BJ (cell line): ENCODE measurements at regions not wholly inside any gene's neighbourhood (a gene's known extent, or its start where the extent isn't known, plus 50 kb on each side); places are given as distances from the start of the nearest gene placed in this dataset.
"Not testable (repeated sequence)": the region's sequence is repeated elsewhere in the genome, so short reads cannot be mapped to it uniquely, and the experiment has no call there.

Experiments used
- CTCF ChIA-PET: fragments of 350-600 bp; formaldehyde crosslinking; extraction: SDS; loops from one replicate; lab custom pipeline; 2021; ENCODE audit warnings: antibody characterized with exemption, inconsistent platforms; lab: Yijun Ruan, JAX
- POLR2A ChIA-PET: fragments of 300-600 bp; sonication (Branson Sonifier 250); formaldehyde crosslinking; extraction: SDS; loops from one replicate; lab custom pipeline; 2021; ENCODE audit warnings: antibody characterized with exemption; lab: Charles Lee
- DNase-seq: peaks from one replicate; pipeline ENCODE4 v3.0.0-alpha.2; 2011; ENCODE audit warnings: low read depth
- H3K27me3 ChIP-seq: 2 replicates; pipeline ENCODE4 v1.6.0; 2011; ENCODE audit warnings: low read length; ENCODE audit not compliant: control insufficient read depth, insufficient read depth
- H3K36me3 ChIP-seq: 2 replicates; pipeline ENCODE4 v1.5.1; 2011; ENCODE audit warnings: low read length; ENCODE audit not compliant: control insufficient read depth, insufficient read depth
- H3K4me3 ChIP-seq: 2 replicates; pipeline ENCODE4 v1.5.1; 2011; ENCODE audit warnings: low read depth, mild to moderate bottlenecking, control low read depth, low read length
- TF ChIP-seq, protein P1 (sequence below): IDR thresholded peaks from 2 replicates; pipeline ENCODE4 v1.5.1; 2011; ENCODE audit warnings: low read depth, mild to moderate bottlenecking, control low read depth, inconsistent platforms, low read length, moderate library complexity; ENCODE audit not compliant: insufficient read depth

DNA sequence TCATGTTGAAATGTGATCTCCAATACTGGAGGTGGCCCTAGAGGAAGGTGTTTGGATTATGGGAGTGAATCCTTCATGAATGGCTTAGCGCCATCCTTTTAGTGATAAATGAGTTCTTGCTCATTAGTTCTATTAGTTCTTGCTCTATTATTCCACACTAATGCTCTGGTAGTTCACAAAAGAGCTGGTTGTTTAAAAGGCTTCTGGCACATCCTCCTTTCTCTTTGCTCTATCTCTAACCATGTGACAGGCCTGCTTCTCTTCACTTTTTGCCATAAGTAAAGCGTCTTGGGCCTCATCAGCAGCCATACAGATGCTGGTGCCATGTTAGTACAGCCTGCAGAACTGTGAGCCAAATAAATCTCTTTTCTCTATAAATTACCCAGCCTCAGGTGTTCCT, 469.9 kb downstream of the GUCY1A2 start:
- POLR2A ChIA-PET, result no interaction called here
- CTCF ChIA-PET, result no interaction called here
- DNase-seq, result no peak
- TF ChIP-seq, protein P1, sequence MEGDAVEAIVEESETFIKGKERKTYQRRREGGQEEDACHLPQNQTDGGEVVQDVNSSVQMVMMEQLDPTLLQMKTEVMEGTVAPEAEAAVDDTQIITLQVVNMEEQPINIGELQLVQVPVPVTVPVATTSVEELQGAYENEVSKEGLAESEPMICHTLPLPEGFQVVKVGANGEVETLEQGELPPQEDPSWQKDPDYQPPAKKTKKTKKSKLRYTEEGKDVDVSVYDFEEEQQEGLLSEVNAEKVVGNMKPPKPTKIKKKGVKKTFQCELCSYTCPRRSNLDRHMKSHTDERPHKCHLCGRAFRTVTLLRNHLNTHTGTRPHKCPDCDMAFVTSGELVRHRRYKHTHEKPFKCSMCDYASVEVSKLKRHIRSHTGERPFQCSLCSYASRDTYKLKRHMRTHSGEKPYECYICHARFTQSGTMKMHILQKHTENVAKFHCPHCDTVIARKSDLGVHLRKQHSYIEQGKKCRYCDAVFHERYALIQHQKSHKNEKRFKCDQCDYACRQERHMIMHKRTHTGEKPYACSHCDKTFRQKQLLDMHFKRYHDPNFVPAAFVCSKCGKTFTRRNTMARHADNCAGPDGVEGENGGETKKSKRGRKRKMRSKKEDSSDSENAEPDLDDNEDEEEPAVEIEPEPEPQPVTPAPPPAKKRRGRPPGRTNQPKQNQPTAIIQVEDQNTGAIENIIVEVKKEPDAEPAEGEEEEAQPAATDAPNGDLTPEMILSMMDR, result no peak
- no peak overlapping the region for H3K4me3 ChIP-seq
- no peaks in the 10 kb centered on the region for H3K27me3 ChIP-seq
- no peaks in the 10 kb centered on the region for H3K36me3 ChIP-seq

DNA sequence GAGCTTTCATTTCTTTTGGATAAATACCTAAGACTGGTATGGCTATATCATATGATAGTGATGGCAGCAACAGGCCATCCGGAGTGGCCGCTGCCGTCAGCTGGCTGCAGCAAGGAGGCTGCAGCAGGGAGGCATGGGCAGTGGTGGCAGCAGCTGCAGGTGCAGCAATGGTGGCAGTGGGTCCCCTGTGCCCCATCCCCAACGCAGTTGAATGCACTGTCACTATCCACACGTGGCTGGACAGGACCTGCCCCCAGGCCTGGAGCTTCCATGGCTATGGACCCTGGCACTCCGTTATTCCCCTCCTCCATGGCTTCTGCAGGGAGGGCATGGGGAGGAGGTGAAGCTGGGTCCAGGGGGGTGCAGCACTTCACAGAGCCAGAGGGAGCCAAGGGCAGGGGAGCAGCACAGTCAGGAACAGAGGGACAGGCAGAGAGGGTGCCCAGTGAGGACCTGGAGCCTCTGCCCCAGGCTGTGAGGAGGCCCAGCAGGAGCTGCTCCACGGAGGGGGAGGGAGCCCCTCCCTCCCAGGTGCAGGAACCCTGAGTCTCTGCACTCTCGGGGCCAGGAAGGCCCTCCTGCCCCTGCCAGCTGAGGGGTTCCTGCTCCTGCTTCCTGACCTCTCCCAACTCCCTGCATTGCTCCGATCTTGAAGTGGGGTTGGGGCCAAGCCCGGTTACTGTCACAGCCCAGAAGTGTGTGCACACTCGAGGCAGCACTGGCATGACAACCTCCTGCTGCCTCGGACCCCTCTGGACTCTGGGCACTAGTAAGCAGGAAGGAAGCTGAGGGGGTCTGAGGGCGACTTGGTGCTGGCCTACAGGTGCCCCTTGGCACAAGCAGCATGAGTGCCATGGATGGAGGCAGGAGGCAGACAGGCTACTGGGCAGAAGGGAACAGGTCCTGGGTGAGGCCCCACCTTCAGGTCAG, 466.3 kb downstream of the GUCY1A2 start:
- no peaks in the 10 kb centered on the region for H3K27me3 ChIP-seq
- no peak overlapping the region for H3K4me3 ChIP-seq
- DNase-seq, result no peak
- TF ChIP-seq, protein P1, result no peak
- CTCF ChIA-PET, result no interaction called here
- H3K36me3 ChIP-seq, result no peaks in the 10 kb centered on the region
- POLR2A ChIA-PET, result no interaction called here

DNA sequence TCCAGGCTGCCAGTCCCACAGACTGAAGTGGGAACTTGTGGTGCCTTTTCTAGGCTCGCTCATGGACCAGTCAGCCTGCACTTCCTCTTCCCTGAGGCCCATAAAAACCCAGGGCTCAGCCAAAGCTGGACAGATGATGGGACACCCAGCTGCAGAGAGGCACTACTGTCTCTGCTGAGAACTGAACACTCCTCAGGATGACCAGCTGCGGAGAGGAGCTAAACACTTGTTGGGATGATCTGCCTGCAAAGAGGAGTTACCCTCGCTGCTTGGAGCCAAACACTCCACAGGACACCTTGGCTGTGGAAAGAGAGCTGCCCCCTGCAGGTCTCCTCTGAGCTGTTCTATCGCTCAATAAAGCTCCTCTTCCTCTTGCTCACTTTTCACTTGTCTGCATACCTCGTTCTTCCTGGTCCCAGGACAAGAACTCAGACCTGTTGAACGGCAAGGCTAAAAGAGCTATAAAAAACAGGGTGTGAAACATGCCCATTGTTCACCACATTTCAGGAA, 465.5 kb downstream of the GUCY1A2 start:
- CTCF ChIA-PET, result no interaction called here
- Histone ChIP-seq H3K36me3 (no peaks in the 10 kb centered on the region), H3K4me3 (no peak overlapping the region), H3K27me3 (no peaks in the 10 kb centered on the region)
- POLR2A ChIA-PET, result no interaction called here
- DNase-seq, result no peak
- TF ChIP-seq, protein P1, result no peak

DNA sequence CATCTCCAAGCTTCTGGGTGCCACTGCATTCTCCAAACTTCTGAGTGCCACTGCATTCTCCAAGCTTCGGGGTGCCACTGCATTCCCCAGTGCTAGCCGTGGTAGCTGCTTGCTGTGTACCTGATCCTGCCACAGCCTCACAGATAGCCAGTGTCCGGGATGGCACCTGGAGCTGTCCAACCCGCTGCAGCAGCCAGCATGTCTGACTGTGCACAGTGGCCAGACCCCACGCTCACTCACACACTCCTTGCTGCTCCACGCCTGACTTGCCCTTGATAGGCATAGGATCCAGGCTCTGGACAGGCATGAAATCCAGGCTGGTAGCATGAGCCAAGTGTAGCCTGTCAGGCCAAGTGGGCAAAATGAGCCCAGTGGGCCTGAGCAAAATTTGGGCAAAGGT, 465.0 kb downstream of the GUCY1A2 start:
- Histone ChIP-seq H3K27me3 (no peaks in the 10 kb centered on the region), H3K4me3 (no peak overlapping the region), H3K36me3 (no peaks in the 10 kb centered on the region)
- ChIA-PET CTCF (no interaction called here), POLR2A (no interaction called here)
- no peak for DNase-seq
- TF ChIP-seq, protein P1, result no peak

DNA sequence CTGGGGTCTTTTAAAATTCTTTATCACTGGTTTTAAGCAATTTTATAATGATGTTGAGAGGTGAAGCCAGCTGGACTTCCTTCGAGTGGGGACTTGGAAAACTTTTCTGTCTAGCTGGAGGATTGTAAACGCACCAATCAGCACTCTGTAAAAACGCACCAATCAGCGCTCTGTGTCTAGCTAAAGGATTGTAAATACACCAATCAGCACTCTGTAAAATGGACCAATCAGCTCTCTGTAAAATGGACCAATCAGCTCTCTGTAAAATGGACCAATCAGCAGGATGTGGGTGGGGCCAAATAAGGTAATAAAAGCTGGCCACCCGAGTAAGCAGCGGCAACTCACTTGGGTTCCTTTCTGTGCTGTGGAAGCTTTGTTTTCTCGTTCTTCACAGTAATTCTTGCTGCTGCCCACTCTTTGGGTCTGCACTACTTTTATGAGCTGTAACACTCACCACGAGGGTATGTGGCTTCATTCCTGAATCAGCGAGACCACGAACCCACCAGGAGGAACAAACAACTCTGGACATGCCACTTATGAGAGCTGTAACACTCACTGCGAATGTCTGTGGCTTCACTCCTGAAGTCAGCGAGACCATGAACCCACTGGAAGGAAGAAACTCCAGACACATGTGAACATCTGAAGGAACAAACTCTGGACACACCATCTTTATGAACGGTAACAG, 462.6 kb downstream of the GUCY1A2 start:
- H3K4me3 ChIP-seq, CTCF ChIA-PET, H3K27me3 ChIP-seq, DNase-seq, H3K36me3 ChIP-seq, POLR2A ChIA-PET: not testable (repeated sequence)
